WTC11 (cell line): ENCODE measurements at regions not wholly inside any gene's neighbourhood (a gene's known extent, or its start where the extent isn't known, plus 50 kb on each side); places are given as distances from the start of the nearest gene placed in this dataset.

Experiments
- CTCF ChIP-seq: fragments of 200-600 bp; IDR thresholded peaks from 2 replicates; pipeline ENCODE4 v1.8.0; 2022; ENCODE audit warnings: antibody characterized with exemption
- ESRRA ChIP-seq: sonication (generic); formaldehyde crosslinking; IDR thresholded peaks from 2 replicates; pipeline ENCODE4 v1.8.1; 2022; ENCODE audit warnings: mild to moderate bottlenecking, missing genetic modification reagents, borderline replicate concordance
- FOXP1 ChIP-seq: sonication (generic); formaldehyde crosslinking; IDR thresholded peaks from 2 replicates; pipeline ENCODE4 v1.8.0; 2022; ENCODE audit warnings: missing genetic modification reagents, mild to moderate bottlenecking, moderate library complexity, borderline replicate concordance
- NR1H2 ChIP-seq: sonication (generic); formaldehyde crosslinking; IDR thresholded peaks from 2 replicates; pipeline ENCODE4 v1.9.0; 2021; ENCODE audit warnings: mild to moderate bottlenecking, moderate library complexity, missing genetic modification reagents
- ZNF512 ChIP-seq: sonication (generic); formaldehyde crosslinking; IDR thresholded peaks from 2 replicates; pipeline ENCODE4 v1.8.1; 2022; ENCODE audit warnings: missing genetic modification reagents, borderline replicate concordance

- TF ChIP-seq NR1H2 (CRISPR knock-in tag) (no peak), CTCF (no peak), ESRRA (no peak), FOXP1 (CRISPR knock-in tag) (no peak), ZNF512 (CRISPR knock-in tag) (no peak)
These were observed 82.5 kb upstream of the XIRP2 start for GRCh38 chr2:166805753-166806152.
